ENCODE measurements at regions not wholly inside any gene's neighbourhood (a gene's known extent, or its start where the extent isn't known, plus 50 kb on each side); places are given as distances from the start of the nearest gene placed in this dataset.

- no peak for TF ChIP-seq POLR2A (IDR thresholded peaks at IDR 0.05)
- TF ChIP-seq, protein P1, sequence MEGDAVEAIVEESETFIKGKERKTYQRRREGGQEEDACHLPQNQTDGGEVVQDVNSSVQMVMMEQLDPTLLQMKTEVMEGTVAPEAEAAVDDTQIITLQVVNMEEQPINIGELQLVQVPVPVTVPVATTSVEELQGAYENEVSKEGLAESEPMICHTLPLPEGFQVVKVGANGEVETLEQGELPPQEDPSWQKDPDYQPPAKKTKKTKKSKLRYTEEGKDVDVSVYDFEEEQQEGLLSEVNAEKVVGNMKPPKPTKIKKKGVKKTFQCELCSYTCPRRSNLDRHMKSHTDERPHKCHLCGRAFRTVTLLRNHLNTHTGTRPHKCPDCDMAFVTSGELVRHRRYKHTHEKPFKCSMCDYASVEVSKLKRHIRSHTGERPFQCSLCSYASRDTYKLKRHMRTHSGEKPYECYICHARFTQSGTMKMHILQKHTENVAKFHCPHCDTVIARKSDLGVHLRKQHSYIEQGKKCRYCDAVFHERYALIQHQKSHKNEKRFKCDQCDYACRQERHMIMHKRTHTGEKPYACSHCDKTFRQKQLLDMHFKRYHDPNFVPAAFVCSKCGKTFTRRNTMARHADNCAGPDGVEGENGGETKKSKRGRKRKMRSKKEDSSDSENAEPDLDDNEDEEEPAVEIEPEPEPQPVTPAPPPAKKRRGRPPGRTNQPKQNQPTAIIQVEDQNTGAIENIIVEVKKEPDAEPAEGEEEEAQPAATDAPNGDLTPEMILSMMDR (IDR thresholded peaks at IDR 0.05), result no peak
These were observed 183.2 kb upstream of the PDE4D start for GRCh38 chr5:60076746-60077145.
